Vagina (tissue), 2 donors: ENCODE measurements at regions not wholly inside any gene's neighbourhood (a gene's known extent, or its start where the extent isn't known, plus 50 kb on each side); places are given as distances from the start of the nearest gene placed in this dataset.

Experiments used
- DNase-seq, 2 donors: peaks; one replicate each; pipeline ENCODE4 v3.0.0-alpha.2; 2017; ENCODE audit errors: extremely low spot score in 2 of 2
- H3K27ac ChIP-seq: fragments of 200-600 bp; sonication (generic); one replicate; pipeline ENCODE4 v1.5.1; 2019
- H3K27me3 ChIP-seq: fragments of 200-600 bp; sonication (generic); one replicate; pipeline ENCODE4 v1.5.1; 2019
- H3K36me3 ChIP-seq, 2 donors: fragments of 200-600 bp; sonication (generic); one replicate each; pipeline ENCODE4 v1.5.1; 2017 to 2019
- H3K4me1 ChIP-seq: fragments of 200-600 bp; sonication (generic); one replicate; pipeline ENCODE4 v1.5.1; 2019
- H3K4me3 ChIP-seq, 2 donors: fragments of 200-600 bp; sonication (generic); 1 replicate in 1 of 2; 2 replicates in 1 of 2; pipeline ENCODE4 v1.5.1; 2016 to 2019
- H3K9me3 ChIP-seq: fragments of 200-600 bp; sonication (generic); one replicate; pipeline ENCODE4 v1.5.1; 2019
- CTCF ChIP-seq, 3 experiments: fragments of 450-650 bp in 2 of 3; fragments of 200-600 bp in 1 of 3; sonication (generic) in 1 of 3; IDR thresholded peaks; one replicate each; pipeline ENCODE4 v1.5.1; 2017 to 2019; ENCODE audit warnings: antibody characterized with exemption in 3 of 3, mild to moderate bottlenecking in 2 of 3, moderate library complexity in 2 of 3
- POLR2A ChIP-seq, 2 donors: fragments of 450-650 bp; IDR thresholded peaks; one replicate each; pipeline ENCODE4 v1.6.1; 2017; ENCODE audit warnings: antibody characterized with exemption in 2 of 2, mild to moderate bottlenecking in 2 of 2, moderate library complexity in 2 of 2
- POLR2AphosphoS5 ChIP-seq, 2 donors: sonication (generic); formaldehyde crosslinking; IDR thresholded peaks; one replicate each; pipeline ENCODE4 v1.9.0; 2017; ENCODE audit warnings: antibody characterized with exemption in 2 of 2, mild to moderate bottlenecking in 2 of 2, low read depth in 1 of 2; ENCODE audit not compliant: insufficient read depth in 1 of 2
- intact Hi-C: fragments of 100-400 bp; cut with DNase I; formaldehyde crosslinking; loops from one replicate; pipeline ENCODE4 v1.15.1; 2023

GRCh38 chr4:134324179-134324578, 122.6 kb upstream of the PABPC4L start:
- H3K4me3 ChIP-seq: no peak overlapping the region
- H3K36me3 ChIP-seq: no peaks in the 10 kb centered on the region
- intact Hi-C loops: no loop called here
- TF ChIP-seq POLR2A (IDR thresholded peaks at IDR 0.05) (no peak), CTCF (IDR thresholded peaks at IDR 0.05) (no peak), POLR2AphosphoS5 (IDR thresholded peaks at IDR 0.05; ENCODE audit: insufficient read depth in 1 of 2, low read depth in 1 of 2) (no peak)
- no peaks in the 10 kb centered on the region for H3K4me1 ChIP-seq
- no peak overlapping the region for H3K27ac ChIP-seq
- no peak for DNase-seq
- no peaks in the 10 kb centered on the region for H3K27me3 ChIP-seq
- no peaks in the 10 kb centered on the region for H3K9me3 ChIP-seq

GRCh38 chr4:134320048-134320447, 118.5 kb upstream of the PABPC4L start:
- H3K27ac ChIP-seq: no peak overlapping the region

GRCh38 chr4:134313591-134313990, 112.0 kb upstream of the PABPC4L start:
- TF ChIP-seq POLR2A (IDR thresholded peaks at IDR 0.05): no peak
- TF ChIP-seq POLR2AphosphoS5 (IDR thresholded peaks at IDR 0.05; ENCODE audit: insufficient read depth in 1 of 2, low read depth in 1 of 2): no peak
- no peak for TF ChIP-seq CTCF (IDR thresholded peaks at IDR 0.05)
- intact Hi-C loops: no loop called here
- Histone ChIP-seq H3K27ac (no peak overlapping the region), H3K36me3 (no peaks in the 10 kb centered on the region), H3K4me1 (no peaks in the 10 kb centered on the region), H3K27me3 (no peaks in the 10 kb centered on the region), H3K4me3 (no peak overlapping the region), H3K9me3 (no peaks in the 10 kb centered on the region)
- DNase-seq: no peak

More at GRCh38 chr4:134320048-134320447, 118.5 kb upstream of the PABPC4L start:
- intact Hi-C loops: no loop called here
- TF ChIP-seq POLR2AphosphoS5 (IDR thresholded peaks at IDR 0.05; ENCODE audit: insufficient read depth in 1 of 2, low read depth in 1 of 2): no peak
- TF ChIP-seq POLR2A (IDR thresholded peaks at IDR 0.05): no peak
- TF ChIP-seq CTCF (IDR thresholded peaks at IDR 0.05): no peak
- Histone ChIP-seq H3K4me1 (no peaks in the 10 kb centered on the region), H3K27me3 (no peaks in the 10 kb centered on the region), H3K4me3 (no peak overlapping the region), H3K36me3 (no peaks in the 10 kb centered on the region), H3K9me3 (no peaks in the 10 kb centered on the region)
- no peak for DNase-seq

GRCh38 chr4:134309715-134310114, 108.1 kb upstream of the PABPC4L start:
- TF ChIP-seq POLR2AphosphoS5 (IDR thresholded peaks at IDR 0.05; ENCODE audit: insufficient read depth in 1 of 2, low read depth in 1 of 2): no peak
- no peak for TF ChIP-seq POLR2A (IDR thresholded peaks at IDR 0.05)
- no peak for TF ChIP-seq CTCF (IDR thresholded peaks at IDR 0.05)
- intact Hi-C loops: no loop called here
- no peaks in the 10 kb centered on the region for H3K9me3 ChIP-seq
- H3K36me3 ChIP-seq: no peaks in the 10 kb centered on the region
- H3K27me3 ChIP-seq: no peaks in the 10 kb centered on the region
- no peak overlapping the region for H3K27ac ChIP-seq
- H3K4me1 ChIP-seq: no peaks in the 10 kb centered on the region
- DNase-seq: no peak
- no peak overlapping the region for H3K4me3 ChIP-seq

- Histone ChIP-seq H3K4me1 (no peaks in the 10 kb centered on the region), H3K36me3 (no peaks in the 10 kb centered on the region), H3K4me3 (no peak overlapping the region), H3K27me3 (no peaks in the 10 kb centered on the region), H3K9me3 (no peaks in the 10 kb centered on the region), H3K27ac (no peak overlapping the region)
- DNase-seq: no peak
- intact Hi-C loops: no loop called here
- TF ChIP-seq POLR2AphosphoS5 (IDR thresholded peaks at IDR 0.05; ENCODE audit: insufficient read depth in 1 of 2, low read depth in 1 of 2) (no peak), POLR2A (IDR thresholded peaks at IDR 0.05) (no peak), CTCF (IDR thresholded peaks at IDR 0.05) (no peak)
Observed at GRCh38 chr4:134308910-134309309, 107.3 kb upstream of the PABPC4L start.
